Activated T-helper 2 cell treated with anti-CD3 and anti-CD28 coated beads, Interferon-gamma antibody, Interleukin-2, Interleukin-4, amounts not matched to agents 10 μg/mL and 5 μg/mL and 100 μg/mL, durations not matched to agents 14 hours and 24 hours and 36 hours (primary cell): ENCODE measurements at regions not wholly inside any gene's neighbourhood (a gene's known extent, or its start where the extent isn't known, plus 50 kb on each side); places are given as distances from the start of the nearest gene placed in this dataset.

ENCODE experiments used
- DNase-seq: peaks from one replicate; pipeline ENCODE4 v3.0.0; 2021; ENCODE audit warnings: low spot score
- H3K27ac Mint-ChIP-seq: one replicate; pipeline ENCODE4 v1.8.0; 2021; ENCODE audit warnings: mixed read lengths
- H3K27me3 Mint-ChIP-seq: one replicate; pipeline ENCODE4 v1.8.0; 2021; ENCODE audit warnings: low read depth, mixed read lengths
- H3K36me3 Mint-ChIP-seq: one replicate; pipeline ENCODE4 v1.8.0; 2021; ENCODE audit warnings: low read depth, mixed read lengths
- H3K4me1 Mint-ChIP-seq: one replicate; pipeline ENCODE4 v1.8.0; 2021; ENCODE audit warnings: low read depth, mixed read lengths
- H3K4me3 Mint-ChIP-seq: one replicate; pipeline ENCODE4 v1.8.0; 2021; ENCODE audit warnings: low read depth, mild to moderate bottlenecking, moderate library complexity, mixed read lengths
- H3K9me3 Mint-ChIP-seq: one replicate; pipeline ENCODE4 v1.8.0; 2021; ENCODE audit warnings: mixed read lengths
- intact Hi-C: fragments of 100-400 bp; cut with micrococcal nuclease; formaldehyde crosslinking; loops from one replicate; pipeline ENCODE4 v1.15.1; 2023

DNA sequence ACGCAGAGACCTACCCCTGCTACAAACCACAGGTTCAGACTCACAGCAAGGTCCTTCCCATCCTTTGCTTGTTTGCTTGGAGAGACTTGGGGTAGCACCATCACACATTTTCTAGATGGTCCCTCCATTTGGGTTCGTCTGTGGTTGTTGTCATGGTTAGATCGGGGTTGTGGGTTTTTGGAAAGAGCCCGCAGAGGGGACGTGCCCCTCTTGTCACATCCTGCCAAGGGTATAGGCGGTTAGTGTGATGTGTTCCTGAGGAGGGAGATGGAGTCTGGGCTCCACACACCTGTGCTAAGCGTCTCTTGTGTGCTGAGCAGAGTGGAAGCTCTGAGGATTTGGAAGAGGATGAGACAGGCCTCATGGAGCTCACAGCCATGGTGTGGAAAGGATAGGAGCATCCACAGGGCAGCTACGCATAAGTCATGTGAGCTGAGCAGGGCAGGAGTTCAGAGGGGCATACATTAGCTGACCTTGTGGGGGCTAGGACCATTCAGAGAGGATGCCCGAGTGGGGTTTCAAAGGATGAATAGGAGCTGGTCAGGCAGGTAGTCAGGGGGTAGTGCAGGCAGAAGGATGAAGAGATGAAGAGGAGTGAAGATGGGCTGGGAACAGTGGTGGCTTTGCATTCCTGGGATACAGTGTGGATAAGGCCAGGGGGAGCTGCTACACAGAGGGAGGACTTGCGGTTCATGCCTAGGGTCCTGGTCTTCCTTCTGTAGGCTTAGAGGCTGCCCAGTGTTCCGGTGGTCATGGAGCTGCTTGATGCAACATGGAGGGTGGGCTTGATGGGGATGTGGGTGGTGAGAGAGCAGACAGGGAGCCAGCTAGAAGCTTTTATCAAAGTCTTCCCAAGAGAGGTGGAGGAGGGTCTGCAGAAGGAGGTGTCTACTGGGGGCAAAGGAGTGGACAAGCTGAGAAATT, 62.9 kb downstream of the ACKR3 start:
- intact Hi-C loops: no loop called here
- H3K4me3 Mint-ChIP-seq: no peak overlapping the region
- H3K9me3 Mint-ChIP-seq: no peaks in the 10 kb centered on the region
- no peaks in the 10 kb centered on the region for H3K36me3 Mint-ChIP-seq
- H3K27me3 Mint-ChIP-seq: no peaks in the 10 kb centered on the region
- H3K4me1 Mint-ChIP-seq: no peaks in the 10 kb centered on the region
- no peak for DNase-seq
- no peak overlapping the region for H3K27ac Mint-ChIP-seq

DNA sequence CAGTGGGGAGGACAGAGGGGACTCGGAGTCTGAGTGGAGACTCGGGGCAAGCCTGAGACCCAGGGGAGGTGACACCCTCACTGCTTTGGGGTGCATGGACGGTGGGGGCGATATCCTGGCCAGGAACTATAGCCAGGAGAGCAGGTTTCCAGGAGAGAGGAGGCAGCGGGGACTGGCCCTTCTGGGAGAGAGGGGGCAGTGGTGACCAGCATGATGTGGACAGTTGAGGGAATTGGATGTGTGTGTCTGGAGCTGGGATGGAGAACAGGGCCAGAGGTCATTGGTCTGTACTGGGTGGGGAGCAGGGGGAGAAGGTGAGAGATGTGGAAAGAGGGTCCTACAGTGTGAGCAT, 63.6 kb downstream of the ACKR3 start:
- Mint-ChIP-seq H3K4me1 (no peaks in the 10 kb centered on the region), H3K9me3 (no peaks in the 10 kb centered on the region), H3K4me3 (no peak overlapping the region), H3K36me3 (no peaks in the 10 kb centered on the region), H3K27ac (no peak overlapping the region), H3K27me3 (no peaks in the 10 kb centered on the region)
- no peak for DNase-seq
- intact Hi-C loops: no loop called here

DNA sequence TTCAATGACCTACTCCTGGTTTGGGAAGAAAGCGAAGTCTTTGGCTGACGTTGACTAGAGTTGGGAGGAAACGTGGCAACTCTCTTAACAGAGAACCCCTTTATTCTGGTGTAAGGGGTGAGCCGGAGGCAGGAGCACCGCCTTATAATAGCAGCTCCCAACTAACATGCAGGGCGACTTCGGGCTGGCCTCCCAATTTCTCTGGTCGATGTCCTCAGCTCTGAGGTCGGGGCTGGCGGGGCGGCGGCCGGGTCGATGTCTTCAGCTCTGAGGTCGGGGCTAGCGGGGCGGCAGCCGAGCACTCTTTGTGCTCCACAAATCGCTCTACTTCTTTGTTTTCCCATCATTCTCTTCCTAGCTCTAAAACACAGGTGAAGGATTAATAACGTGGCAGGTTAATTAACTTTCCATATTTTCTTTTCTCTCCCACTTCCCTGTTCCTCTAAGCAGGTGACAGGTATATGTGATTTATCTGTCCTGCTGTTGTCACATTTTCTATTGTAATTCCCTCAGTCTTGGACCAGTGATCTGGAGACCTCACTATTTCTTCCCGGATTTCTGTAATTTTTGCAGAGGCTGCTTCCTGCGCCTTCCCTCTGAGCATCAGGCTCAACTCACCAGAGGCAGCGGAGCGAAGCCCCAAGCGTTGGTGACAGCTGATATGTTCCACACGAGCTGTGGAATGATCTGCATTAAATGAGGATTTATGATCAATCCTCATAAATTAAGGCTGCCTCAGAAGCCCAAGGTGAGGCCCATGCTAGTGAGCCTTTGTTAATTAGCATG, 64.3 kb downstream of the ACKR3 start:
- no peaks in the 10 kb centered on the region for H3K36me3 Mint-ChIP-seq
- no peak overlapping the region for H3K4me3 Mint-ChIP-seq
- DNase-seq: no peak
- H3K27me3 Mint-ChIP-seq: no peaks in the 10 kb centered on the region
- no peak overlapping the region for H3K27ac Mint-ChIP-seq
- no peaks in the 10 kb centered on the region for H3K9me3 Mint-ChIP-seq
- intact Hi-C loops: no loop called here
- no peaks in the 10 kb centered on the region for H3K4me1 Mint-ChIP-seq

DNA sequence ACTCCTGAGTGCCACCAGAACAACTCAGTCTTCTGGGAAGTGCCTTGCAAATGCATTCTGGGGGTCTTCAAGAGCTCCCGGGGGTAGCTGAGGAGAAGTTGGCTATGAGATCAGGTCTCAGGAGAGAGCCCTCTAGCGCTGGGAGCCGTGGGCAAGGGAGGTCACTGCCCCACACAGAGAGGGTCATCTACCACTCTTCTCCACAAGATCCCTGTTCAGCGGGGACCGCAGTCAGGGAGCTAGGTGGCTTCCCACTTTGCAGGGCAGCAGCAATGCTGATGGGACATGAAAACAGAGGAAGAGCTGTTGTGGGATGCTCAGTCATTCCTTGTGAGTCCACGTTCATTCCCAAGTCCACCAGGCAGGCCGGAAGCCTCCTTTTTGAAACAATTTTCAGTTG, 66.6 kb downstream of the ACKR3 start:
- Mint-ChIP-seq H3K4me3 (no peak overlapping the region), H3K27me3 (no peaks in the 10 kb centered on the region), H3K4me1 (no peaks in the 10 kb centered on the region), H3K27ac (no peak overlapping the region), H3K9me3 (no peaks in the 10 kb centered on the region), H3K36me3 (no peaks in the 10 kb centered on the region)
- intact Hi-C loops: no loop called here
- no peak for DNase-seq

DNA sequence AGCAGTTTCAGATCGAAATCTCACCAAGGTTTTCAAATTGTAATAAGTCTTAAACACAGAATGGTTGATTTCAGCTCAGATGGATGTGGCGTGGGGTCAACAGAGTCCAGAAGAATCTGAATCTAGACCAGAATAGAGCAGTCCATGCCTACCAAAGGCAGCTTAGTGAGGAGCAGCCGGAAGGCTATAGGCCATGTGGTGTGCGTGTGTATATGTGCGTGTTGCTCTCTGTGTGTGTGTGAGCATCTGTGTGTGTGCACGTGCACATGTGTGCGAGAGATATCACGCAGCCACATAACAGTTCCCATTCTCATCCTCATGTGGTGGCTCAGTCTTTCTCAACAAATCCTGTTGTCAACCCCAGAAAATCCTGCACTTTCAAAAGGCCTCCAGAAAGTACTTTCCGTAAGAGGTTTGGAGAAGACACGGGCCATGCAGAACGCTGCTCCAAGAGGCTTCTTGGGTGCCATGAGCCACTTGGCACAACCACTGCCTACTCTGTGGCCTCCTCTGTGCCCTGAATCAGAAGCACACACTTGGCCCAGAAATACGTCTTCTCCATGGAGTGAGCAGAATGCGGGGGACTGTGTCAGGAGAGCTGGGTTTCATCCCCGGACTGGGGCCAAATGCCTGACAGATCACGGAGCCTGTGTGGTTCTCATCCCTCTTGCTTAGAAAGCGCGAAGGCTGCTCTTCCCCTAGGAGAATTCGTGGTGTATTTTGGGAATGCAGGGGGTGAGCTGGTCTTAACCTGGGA, 67.3 kb downstream of the ACKR3 start:
- no peak overlapping the region for H3K4me3 Mint-ChIP-seq

DNA sequence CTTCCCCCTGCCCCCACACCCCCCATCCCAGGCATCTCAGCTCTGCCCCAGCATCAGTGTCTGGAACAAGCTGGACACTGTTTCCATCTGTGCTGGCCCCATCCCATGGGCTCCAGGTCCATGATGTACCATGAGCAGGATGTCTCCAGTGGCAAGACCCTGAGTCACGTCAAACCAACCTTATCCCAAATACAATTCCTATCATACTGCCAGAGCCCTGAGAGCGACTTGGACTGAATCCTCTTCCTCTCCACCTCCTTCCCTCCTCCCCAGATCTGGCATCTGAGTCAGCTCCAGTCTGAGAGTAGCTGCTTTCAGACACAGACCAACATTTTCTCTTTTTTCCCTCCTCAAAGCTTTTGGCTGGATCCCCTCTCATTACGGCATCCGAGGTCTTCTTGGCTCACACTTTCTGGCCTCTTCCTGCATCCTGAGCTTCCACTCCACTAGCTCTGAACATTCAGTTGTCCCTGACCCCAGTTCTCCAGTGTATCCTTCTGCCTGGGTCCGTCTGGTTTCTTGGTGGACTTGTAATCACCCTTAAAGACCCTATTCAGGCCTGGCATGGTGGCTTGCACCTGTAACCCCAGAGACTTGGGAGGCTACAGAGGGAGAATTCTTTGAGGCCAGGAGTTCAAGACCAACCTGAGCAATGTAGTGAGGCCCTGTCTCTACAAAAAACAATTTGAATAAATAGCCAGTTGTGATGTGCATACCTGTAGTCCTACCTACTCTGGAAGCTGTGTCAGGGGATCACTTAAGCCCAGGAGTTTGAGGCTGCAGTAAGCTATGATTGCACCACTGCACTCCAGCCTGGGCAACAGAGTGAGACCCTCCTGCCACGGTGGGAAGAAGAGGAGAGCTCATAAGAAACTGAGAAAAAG, 68.3 kb downstream of the ACKR3 start:
- no peaks in the 10 kb centered on the region for H3K4me1 Mint-ChIP-seq
- H3K9me3 Mint-ChIP-seq: no peaks in the 10 kb centered on the region
- intact Hi-C loops: no loop called here
- no peaks in the 10 kb centered on the region for H3K36me3 Mint-ChIP-seq
- no peak for DNase-seq
- H3K27ac Mint-ChIP-seq: no peak overlapping the region
- H3K27me3 Mint-ChIP-seq: no peaks in the 10 kb centered on the region
- H3K4me3 Mint-ChIP-seq: no peak overlapping the region

More for the DNA sequence above, 67.3 kb downstream of the ACKR3 start:
- H3K27me3 Mint-ChIP-seq: no peaks in the 10 kb centered on the region
- no peak overlapping the region for H3K27ac Mint-ChIP-seq
- intact Hi-C loops: no loop called here
- DNase-seq: no peak
- no peaks in the 10 kb centered on the region for H3K9me3 Mint-ChIP-seq
- no peaks in the 10 kb centered on the region for H3K4me1 Mint-ChIP-seq
- H3K36me3 Mint-ChIP-seq: no peaks in the 10 kb centered on the region

DNA sequence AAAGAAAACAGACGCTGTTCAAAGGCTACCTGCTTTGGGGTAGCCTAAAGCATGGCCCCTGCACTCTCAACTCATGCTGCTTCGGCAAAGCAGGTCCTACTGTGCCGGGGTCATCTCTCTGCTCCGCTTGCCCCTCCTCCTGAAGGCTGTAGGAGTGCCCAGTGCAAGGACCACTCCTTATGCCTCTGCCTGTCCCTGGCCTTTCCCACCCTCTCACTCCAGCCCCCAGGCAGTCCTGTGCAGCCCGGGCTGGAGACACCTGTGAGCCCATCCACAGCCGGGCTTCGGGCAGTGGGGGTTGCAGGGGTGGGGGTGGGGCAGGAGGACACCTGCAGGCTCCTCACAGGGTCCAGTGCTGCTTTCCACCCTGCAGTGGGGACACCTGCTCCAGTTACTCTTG, 69.1 kb downstream of the ACKR3 start:
- intact Hi-C loops: no loop called here
- no peaks in the 10 kb centered on the region for H3K4me1 Mint-ChIP-seq
- H3K9me3 Mint-ChIP-seq: no peaks in the 10 kb centered on the region
- no peak for DNase-seq
- H3K27me3 Mint-ChIP-seq: peaks cover 3% of the 10 kb centered on the region
- no peak overlapping the region for H3K4me3 Mint-ChIP-seq
- no peak overlapping the region for H3K27ac Mint-ChIP-seq
- no peaks in the 10 kb centered on the region for H3K36me3 Mint-ChIP-seq

DNA sequence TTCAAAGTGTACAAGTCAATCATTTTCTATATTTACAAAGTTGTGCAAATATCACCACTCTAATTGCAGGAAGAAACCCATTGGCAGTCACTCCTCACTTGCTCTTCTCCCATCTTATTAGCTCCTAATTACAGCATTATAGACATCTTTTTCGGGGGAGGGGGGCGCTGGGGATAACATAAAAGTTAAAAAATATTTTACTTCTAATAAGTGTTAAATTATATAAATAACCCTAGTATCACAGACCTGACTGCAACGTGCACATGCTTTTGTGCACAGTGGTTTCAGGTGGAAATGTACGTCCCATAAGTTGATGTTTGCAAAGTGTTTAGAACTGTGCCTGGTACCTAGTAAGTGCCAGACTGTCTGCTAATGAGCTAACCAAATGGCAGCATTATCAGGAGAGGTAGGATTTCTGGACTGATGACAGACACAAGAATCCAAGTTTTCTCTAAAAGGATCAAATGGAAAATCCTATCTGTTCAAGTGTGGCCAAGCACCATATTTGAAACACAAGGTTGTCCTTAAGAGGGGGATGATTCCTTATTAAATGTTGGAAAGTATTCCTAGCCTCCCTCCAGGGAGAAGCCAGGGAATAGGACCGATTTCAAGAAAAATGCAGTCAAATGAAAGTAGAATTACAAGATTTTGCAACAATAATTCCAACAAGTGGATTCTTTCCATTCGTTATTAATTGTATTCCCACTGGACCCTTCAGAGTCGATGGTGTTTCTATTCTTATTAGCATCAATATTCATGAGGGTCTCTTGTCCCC, 70.0 kb downstream of the ACKR3 start:
- Mint-ChIP-seq H3K9me3 (no peaks in the 10 kb centered on the region), H3K27me3 (peaks cover 3% of the 10 kb centered on the region), H3K4me3 (no peak overlapping the region), H3K36me3 (no peaks in the 10 kb centered on the region), H3K4me1 (no peaks in the 10 kb centered on the region), H3K27ac (no peak overlapping the region)
- DNase-seq: no peak
- intact Hi-C loops: no loop called here

DNA sequence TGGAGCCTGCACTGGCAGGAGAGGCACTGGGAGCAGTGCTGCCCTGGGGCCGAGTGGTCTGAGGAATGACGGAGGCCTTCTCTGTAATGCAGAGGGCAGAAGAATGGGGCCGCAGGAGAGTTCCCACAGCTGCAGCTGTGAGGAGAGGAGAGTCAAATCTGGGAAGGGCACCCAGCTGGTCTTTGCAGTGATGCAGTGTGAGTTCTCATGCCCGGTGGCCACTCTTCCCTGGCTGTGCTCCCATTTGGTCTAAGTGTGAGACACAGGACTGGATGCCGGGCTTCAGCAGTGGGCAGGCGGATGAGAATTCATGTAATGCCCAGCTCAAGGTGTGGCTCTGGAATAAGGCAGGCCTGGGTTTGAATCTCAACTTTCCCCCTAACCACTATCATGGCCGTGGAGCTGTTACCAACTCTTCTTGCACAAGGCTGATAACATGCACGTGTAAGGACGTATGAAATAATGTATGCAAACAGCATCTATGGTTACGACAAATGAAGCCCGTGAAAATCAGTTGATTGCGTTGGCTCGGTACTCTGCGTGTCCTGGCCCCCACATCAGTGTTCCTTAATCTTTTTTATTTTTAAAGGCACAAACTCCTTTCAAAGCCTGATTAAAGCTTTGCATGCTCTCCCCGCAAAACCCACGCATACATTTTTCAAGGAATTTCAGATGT, 71.6 kb downstream of the ACKR3 start:
- Mint-ChIP-seq H3K36me3 (no peaks in the 10 kb centered on the region), H3K27me3 (peaks cover 6% of the 10 kb centered on the region), H3K27ac (no peak overlapping the region), H3K9me3 (no peaks in the 10 kb centered on the region), H3K4me3 (no peak overlapping the region), H3K4me1 (no peaks in the 10 kb centered on the region)
- intact Hi-C loops: no loop called here
- DNase-seq: no peak

DNA sequence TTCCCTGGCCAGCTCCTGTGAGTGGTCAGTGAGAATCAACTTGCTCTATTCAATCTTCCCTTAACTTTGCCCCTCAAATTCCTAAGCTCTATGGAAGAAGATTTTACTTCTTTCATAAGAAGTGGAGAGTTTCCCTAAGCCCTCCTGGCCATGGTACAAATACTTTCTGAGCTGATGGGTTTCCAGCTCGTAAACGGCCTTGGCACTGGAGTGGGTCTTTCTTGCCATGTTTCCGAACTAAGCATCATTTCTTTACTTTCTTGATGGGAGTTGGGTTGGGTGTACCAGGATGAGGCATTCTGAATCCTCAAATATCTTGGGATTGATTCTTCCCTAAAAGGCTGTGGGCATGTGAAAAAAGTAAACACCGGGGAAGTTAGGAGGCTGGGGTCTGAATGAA, 72.5 kb downstream of the ACKR3 start:
- Mint-ChIP-seq H3K4me1 (no peaks in the 10 kb centered on the region), H3K4me3 (no peak overlapping the region), H3K36me3 (no peaks in the 10 kb centered on the region), H3K27me3 (peaks cover 6% of the 10 kb centered on the region), H3K27ac (no peak overlapping the region), H3K9me3 (no peaks in the 10 kb centered on the region)
- intact Hi-C loops: no loop called here
- no peak for DNase-seq

DNA sequence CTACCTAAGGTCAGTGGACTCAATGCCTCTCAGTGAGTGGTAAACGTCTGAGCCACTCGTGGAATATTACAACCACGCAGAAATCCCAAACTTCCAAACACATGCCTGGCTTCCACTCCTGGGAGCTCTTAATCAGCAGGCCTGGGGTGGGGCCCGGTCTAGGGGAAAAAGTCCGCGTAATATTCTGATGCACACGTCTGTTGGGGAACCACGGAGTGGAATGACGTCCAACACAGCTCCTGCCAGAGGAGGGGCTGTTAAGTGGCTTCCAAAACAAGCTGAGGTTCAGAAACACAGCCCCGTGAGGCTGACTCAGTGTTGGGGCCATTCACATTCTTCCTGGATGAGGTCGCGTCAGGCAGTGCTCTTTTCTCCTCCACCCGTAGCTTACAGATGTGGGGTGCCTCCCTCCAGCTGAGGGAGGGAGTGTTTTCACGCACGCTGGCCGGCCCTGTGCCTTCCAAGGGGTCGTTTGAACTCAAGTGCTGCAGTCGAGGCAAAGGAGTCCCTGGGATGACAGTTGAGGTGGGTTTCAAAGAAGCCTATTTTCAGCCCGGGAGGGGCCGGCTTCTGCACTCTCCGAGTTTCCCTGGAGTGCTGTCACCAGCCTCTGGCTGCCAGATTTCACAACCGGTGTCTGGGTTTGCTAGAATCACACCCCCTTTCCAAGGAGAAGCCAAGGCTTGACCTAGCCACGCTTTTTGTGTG, 73.1 kb downstream of the ACKR3 start:
- Mint-ChIP-seq H3K27me3 (peaks cover 6% of the 10 kb centered on the region), H3K27ac (no peak overlapping the region), H3K36me3 (no peaks in the 10 kb centered on the region), H3K4me1 (no peaks in the 10 kb centered on the region), H3K9me3 (no peaks in the 10 kb centered on the region), H3K4me3 (no peak overlapping the region)
- intact Hi-C loops: no loop called here
- DNase-seq: no peak
